Body of pancreas (tissue), 4 donors: ENCODE measurements at regions not wholly inside any gene's neighbourhood (a gene's known extent, or its start where the extent isn't known, plus 50 kb on each side); places are given as distances from the start of the nearest gene placed in this dataset.

Experiments used
- POLR2A ChIP-seq, 3 donors: fragments of 450-650 bp; IDR thresholded peaks; one replicate each; pipeline ENCODE4 v1.6.1; 2016; ENCODE audit warnings: antibody characterized with exemption in 3 of 3, mild to moderate bottlenecking in 2 of 3
- TF ChIP-seq, protein P1 (sequence below), 7 experiments: fragments of 450-650 bp in 4 of 7; fragments of 200-600 bp in 3 of 7; sonication (generic) in 3 of 7; IDR thresholded peaks; one replicate each; pipeline ENCODE4 v1.5.1; 2016 to 2019; ENCODE audit warnings: antibody characterized with exemption in 7 of 7

DNA sequence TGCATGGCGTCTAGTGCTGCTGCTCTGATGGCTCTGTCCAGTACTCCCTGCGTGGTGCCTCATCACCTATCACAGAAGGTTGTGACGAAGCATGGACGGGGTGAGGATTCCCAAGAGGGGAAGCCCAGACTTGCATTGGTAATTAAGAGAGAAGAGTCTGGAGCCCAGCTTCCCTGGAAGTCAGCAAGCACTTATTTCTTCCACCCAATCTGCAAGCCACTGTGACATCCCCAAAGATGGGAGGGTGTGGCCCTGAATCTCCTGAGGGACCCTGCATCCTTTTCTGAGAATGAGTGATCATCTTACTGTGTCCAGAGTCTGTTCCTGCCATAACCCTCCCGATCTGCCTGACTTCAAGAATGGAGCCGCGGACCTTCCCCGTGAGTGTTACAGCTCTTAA, 166.7 kb downstream of the PTPN20 start:
- TF ChIP-seq, protein P1, sequence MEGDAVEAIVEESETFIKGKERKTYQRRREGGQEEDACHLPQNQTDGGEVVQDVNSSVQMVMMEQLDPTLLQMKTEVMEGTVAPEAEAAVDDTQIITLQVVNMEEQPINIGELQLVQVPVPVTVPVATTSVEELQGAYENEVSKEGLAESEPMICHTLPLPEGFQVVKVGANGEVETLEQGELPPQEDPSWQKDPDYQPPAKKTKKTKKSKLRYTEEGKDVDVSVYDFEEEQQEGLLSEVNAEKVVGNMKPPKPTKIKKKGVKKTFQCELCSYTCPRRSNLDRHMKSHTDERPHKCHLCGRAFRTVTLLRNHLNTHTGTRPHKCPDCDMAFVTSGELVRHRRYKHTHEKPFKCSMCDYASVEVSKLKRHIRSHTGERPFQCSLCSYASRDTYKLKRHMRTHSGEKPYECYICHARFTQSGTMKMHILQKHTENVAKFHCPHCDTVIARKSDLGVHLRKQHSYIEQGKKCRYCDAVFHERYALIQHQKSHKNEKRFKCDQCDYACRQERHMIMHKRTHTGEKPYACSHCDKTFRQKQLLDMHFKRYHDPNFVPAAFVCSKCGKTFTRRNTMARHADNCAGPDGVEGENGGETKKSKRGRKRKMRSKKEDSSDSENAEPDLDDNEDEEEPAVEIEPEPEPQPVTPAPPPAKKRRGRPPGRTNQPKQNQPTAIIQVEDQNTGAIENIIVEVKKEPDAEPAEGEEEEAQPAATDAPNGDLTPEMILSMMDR (IDR thresholded peaks at IDR 0.05) = no peak
- no peak for TF ChIP-seq POLR2A (IDR thresholded peaks at IDR 0.05)
